Hematopoietic multipotent progenitor cell treated with erythropoietin and hydrocortisone succinate and interleukin-3 and kit ligand, for 4 days (in vitro differentiated cells): ENCODE measurements at regions not wholly inside any gene's neighbourhood (a gene's known extent, or its start where the extent isn't known, plus 50 kb on each side); places are given as distances from the start of the nearest gene placed in this dataset.
"Not testable (repeated sequence)": the region's sequence is repeated elsewhere in the genome, so short reads cannot be mapped to it uniquely, and the experiment has no call there.

Experiments used
- DNase-seq: peaks from one replicate; pipeline ENCODE4 v3.0.0-alpha.2; 2015

DNA sequence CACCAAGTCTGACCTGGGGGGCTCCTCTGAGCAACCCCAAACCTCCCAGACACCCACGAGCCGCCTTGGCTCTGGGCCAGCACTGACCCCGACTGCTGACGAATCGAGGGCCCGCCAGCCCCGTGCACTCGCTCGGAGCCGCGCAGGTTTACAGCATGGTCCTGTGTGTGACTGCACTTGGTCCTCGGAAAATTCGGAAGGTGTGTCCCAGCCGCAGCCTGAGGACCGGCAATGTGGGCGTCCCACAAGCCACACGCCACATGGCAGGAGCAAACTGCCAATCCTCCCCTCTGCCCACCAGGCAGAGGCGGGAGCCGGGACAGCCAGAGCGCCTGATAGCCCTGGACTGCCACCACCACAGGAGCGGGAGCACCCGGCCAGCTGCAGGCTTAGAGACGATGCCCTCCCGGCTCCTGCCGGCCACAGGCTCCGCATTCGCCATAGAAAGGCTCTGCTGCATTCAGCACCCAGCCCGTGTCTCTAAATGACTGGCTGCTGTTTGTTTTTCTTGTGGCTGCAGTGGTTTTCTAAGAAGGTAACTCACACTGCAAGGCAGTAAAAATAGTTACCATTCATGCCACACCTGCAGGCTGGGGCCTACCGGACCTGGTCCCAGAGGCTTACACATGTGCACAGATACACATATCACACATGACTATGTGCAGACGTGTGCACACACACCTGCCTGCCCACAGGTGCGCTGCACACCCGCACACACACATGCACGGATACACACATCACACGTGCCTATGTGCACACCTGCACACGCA lies 5415.3 kb upstream of the TPTE start:
- DNase-seq: not testable (repeated sequence)

DNA sequence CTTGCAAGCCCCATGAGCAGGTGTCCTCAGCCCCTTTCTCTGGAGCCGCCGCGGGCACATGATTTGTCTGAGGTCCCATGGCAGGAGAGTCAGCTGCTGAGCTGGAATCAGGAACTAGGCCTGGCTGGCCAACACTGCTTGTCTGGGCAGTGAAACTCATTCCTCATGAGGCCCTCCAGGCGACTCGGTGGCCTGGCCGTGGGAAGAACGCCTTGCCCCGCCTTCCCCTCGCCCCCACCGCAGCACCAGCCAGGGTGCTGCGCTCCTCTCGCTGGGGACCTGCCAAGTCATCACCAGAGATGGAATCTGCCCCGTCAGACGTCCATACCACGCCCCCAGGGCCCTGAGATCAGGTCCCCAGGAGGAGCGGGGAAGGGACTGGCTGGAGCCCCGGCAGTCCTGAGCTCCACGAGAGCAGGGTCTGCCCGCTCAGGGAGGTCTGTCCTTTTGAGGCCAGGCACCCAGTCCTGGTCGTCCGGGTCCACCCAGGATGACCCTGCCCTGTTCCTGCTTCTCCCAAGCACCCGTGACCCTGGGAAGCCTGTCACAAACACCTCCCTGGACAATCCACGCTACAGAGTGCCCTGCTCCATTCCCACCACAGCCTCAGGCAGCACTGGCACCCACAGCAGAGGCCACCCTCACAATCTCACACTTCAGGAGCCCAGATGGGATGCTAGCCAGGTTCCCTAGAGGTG lies 5414.5 kb upstream of the TPTE start:
- DNase-seq: not testable (repeated sequence)

DNA sequence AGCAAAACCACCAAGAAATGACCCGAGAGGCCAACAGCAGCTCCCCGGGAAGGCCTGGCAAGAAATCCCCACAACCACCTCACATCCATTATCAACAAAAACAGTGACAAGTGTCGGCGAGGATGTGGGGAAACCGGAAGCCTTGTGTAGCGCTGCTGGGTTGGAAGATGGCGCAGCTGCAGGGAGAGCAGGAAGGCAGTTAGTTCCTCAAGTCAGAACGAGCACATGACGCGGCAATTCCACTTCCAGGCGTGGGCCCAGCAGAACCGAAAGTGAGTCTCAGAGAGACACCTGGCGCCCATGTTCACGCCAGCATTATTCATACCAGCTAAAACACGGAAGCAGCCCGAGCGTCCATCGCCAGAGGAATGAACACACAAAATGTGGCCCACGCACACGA lies 5413.7 kb upstream of the TPTE start:
- DNase-seq: not testable (repeated sequence)

DNA sequence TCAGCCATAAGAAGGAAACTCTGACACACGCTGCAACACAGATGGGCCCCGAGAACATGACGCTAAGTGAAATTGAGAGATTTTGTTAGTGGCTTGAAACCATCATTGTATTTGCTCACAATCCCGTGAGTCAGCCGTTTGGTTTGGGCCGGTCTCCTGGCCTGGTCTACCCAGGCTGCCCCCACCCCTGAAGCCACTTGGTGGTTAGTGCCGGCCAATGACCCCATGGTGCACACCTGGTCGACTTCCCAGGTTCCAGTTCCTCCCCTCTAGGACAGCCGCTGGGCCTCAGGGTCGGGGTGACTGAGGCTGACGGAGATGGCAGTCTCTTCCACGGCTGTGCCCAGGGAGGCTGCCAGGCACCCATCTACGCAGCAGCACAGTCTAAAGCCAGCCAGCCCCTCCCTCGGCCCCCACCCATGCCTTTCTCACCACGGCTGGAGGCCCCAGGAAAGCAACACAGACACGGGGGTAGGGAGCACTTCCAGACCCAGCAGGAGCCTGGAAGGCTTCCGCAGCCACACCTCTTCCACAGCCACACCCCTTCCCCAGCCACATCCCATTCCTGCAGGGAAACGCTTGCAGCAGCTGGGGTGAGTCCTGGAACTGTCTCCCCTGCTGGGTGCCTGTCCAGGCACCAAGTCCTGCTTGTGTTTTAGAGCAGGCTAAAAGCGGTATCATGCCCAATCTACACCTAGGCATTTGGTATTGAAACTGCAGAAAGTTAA lies 5413.2 kb upstream of the TPTE start:
- DNase-seq: not testable (repeated sequence)

DNA sequence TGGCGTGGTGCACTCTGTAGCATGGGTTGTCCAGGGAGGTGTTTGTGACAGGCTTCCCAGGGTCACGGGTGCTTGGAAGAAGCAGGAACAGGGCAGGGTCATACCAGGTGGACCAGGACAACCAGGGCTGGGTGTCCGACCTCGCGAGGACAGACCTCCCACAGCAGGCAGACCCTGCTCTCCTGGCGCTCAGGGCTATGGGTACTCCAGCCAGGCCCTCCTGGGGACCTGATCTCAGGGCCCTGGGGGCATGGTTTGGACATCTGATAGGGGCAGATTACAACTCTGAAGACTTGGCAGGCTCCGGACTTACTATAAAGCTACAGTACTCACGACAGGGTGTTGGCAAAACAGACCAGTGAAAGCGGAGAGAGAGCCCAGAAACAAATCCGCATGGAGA lies 5410.2 kb upstream of the TPTE start:
- not testable (repeated sequence) for DNase-seq

DNA sequence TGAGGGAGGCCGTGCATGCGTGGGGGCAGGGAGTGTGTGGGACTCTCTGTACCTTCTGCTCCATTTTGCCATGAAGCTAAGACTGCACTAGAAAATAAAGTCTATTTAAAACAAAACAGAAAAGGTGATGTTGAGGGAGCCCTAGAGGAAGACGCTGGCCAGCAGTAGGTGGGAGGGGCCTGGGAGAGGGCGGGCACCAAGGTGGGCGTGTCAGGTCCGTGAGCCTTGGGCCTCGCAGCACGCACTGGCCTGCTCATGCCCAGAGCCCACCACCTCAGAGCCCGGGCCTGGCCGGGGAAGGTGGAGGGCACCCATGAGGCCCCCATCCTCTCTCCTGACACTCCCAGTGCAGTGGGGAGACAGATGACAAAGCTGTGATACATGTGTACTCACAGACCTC lies 5408.3 kb upstream of the TPTE start:
- not testable (repeated sequence) for DNase-seq

DNA sequence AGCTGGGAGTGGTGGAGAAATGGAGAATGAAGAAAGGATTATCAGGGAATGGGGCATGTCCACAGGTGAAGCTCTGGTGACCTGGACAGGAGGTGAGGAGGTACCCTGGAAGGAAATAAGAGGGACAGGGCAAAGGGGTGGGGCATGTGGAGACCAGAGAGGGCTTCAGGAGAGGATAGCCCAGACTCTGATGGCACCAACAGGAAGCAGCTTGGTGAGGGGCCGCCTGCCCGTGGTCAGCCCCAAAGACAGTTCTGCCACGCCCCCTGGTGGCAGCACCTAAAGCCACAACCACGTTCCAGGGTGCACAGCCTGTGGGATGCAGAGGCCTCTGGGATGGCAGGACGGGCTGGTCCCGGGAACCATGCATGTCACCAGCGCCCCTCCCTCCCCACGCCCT lies 5406.9 kb upstream of the TPTE start:
- not testable (repeated sequence) for DNase-seq

DNA sequence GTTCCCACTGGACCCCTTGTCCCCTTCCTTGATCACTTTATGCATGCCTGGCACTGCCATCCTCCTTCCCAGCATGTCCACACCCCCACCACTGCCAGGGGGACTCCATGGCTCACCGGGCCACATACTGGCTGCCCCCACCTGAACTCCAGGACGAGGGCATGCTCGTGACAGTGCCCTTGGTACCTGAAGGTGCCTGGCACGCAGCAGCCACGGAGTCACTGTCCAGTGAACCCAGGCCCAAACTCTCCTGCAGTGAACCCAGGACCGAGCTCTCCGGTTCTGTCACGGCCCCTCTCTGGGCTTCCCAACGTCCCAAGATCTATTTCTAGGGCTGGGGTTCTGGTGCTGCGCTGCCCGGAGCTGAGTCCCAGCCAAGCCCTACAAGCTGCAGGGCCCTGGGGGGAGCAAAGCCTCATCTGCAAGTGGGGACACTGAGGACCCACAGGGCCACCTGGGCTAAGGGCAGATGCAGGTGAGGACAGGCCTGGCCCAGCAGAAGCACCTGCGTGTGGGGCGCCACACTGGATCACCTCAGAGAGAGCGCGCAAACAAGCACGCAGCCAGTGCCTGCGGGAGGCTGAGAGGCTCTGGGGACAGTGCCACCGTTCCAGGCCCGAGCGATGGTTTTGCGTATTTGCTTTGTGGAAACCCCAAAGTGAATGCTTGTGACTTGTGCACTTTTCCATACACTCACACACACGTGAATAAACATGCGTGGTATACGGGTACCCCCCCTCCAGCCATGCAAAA lies 5406.3 kb upstream of the TPTE start:
- DNase-seq: not testable (repeated sequence)

DNA sequence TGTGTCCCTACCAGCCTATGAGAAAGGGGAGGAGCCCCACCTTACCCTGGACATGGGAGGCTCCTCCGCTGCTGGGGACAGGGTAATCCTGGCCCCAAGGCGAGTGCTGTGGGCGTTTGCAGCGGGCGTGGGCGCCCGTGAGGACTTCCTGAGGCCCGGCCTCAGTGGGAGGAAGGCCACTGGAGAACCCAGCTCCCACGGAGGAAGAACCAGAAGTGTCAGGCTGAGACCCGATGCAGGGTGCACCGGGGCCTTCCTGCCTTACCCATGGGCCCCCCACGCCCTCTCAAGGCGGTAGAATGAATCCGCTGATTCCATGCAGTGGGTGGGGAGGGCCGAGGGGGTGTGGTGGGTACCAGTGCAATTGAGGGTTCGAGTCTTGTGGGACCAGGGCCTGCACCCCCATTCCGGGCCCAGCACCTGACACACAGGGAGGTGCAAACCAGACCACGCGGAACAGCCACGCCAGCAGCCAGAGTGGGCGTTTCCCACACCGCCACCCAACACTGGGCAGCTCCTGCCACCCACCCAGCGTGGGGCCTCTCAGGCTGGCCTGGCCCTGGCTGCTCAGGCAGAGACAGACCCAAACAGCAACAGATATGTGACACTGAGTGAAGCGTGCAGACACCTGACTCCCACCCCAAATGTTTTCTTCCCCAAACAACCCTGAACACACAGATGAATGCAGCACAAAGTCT lies 5405.6 kb upstream of the TPTE start:
- DNase-seq: not testable (repeated sequence)

DNA sequence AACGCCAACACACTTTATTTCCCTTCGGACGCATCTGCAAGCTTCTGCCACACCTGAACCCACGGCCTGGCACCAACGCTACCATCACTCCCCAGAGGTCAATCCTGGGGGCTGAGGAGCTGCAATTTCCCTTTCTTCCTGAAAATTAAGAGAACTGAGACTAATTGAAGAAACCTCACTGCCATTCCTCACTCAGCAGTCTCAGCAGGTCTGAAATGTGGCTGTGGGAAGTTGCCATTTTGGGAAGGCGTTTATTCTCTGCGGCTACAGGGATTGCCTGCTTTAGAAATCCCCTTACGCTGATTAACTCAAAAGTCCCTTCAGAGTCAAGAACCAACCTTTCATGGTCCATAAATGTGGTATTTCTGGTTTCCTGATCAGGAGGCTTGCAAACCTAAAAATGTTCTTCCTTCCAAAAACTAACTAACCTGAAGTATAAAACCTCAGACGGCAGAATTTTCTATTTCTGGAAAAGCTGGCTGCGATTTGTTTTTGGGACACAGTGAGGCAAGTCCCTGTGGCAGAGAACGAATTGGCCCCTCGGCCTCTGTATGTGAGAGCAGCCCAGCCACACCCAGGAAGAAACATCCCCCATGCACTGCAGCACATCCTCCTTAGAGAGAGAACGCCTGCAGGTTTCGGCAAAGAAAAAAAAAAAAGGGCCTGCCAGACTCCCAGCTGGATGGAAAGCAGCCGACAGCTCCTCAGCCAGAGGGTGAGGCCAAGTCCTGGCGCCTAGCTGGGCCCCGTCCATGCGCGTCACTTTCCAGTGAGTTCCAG lies 5404.8 kb upstream of the TPTE start:
- DNase-seq: not testable (repeated sequence)

DNA sequence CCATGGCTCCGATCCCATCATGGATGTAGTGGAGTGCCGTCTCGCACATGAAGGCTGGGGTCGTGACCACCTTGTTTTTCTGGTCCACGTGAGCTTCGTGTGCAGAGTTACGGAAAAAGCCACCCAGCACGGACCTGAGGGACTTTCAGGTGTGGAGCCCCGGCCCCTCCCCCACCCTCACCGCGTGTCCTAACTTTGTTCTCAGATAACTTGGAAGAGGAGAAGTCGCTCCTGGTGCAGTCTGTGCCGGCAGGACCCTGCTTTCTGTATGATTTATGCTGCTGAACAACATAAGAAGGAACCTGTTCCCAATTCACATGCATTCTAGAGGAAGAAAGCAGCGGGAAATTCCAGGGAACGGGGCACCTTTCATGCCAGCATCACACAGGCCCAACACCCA lies 5404.2 kb upstream of the TPTE start:
- DNase-seq: not testable (repeated sequence)

DNA sequence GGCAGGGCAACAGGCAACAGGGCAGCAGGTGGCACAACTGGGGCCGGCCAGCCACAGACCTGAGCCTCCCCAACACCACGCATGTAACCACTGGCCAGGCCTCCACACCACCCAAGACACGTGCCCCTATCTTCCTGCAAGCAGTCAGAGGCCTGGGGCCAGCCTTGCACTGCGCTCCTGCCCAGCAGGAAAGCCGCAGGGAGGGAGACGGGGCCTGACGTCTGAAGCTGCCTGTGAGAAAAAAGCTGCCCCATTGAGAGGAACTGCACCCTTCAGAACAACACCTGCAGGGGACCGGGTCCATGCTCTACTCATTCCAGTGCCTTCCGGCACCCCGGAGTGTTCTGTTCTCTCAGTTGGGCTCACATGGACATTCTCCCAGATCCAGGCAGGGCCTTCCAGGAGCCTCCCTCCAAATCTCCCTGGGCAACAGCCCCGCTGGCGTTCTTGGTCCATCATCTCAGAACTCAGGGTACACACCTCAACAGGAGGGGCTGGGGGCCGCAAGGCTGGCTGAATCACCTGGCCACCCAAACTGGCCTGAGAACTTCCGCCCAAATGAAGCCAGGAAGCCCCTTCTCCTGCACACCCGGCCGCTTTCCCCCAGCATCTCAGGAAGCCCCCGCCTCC lies 5403.6 kb upstream of the TPTE start:
- peak; percentile 0 for DNase-seq

DNA sequence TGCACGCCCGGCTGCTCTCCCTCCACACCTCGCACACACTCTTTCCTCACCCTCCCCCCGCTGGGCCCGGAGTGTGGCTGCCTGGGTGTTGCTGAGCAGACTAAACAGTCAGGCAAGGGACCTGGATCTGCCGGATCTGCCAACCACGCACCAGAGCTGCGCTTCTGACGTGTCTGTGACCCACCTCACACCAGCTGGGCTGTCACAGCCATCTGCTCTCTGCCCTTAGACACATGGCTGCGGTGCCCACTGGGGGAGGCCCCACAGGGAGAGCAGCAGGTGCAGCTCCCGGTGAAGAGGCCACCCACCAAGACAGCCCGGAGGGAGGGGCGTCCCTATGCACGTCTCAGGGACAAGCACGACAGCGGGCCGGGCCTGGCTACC lies 5403.1 kb upstream of the TPTE start:
- not testable (repeated sequence) for DNase-seq

DNA sequence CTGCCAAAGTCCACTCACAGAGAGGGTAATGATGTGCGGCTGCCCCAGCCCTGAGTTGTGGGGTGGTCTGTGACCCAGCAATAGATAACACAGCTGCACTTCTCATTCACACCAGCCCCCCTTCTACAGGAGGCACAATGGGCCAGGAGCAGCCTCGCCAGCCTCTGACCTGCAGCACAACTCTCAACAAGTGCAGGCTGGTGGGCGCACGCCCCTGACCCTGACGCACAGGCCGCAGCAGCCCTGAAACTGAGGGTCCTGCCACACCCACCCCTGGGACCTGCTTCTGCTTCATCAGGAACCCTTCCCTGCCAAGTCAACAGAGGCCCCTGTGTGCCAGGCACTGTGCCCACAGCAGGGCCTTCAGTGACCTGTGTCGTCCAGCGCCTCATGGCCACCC lies 5402.2 kb upstream of the TPTE start:
- not testable (repeated sequence) for DNase-seq

DNA sequence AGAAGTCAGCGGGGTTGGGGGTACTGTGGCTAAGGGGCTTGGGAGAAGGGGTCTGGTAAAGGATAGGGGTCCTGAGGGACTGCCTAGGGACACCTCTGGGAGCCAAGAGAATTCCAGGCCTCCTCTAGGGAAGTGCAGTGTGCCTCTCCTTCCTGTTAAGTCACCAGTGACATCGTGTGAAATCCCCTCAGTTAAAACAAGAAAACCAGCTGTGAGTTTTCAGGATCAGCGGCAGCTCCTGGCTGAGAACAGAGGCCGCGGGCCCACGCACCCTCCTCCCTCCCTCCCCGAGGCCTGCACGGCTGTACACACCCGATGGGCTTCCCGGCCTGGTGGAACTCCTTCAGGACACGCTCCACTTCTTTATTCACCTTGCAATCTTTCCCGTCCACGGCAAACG lies 5400.0 kb upstream of the TPTE start:
- not testable (repeated sequence) for DNase-seq

DNA sequence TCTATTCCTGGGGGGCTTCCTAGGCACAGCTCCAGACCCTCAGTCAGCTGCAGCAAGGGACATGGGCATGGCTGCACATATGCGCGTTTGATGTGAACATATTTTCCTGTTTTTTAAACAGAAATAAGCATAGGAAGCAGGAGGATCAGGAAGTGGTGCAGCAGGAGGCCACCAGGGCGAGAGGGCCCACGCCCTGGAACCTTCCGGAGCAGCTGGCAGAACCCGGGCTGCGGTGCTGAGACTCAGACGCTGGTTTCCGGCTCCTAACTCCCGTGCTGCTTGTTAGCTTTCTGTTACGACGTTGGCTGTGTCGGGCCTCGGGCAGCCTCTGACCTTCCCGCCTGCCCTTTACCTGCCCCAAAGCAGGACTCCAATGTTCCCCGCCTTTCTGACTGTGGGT lies 5399.5 kb upstream of the TPTE start:
- DNase-seq: not testable (repeated sequence)

DNA sequence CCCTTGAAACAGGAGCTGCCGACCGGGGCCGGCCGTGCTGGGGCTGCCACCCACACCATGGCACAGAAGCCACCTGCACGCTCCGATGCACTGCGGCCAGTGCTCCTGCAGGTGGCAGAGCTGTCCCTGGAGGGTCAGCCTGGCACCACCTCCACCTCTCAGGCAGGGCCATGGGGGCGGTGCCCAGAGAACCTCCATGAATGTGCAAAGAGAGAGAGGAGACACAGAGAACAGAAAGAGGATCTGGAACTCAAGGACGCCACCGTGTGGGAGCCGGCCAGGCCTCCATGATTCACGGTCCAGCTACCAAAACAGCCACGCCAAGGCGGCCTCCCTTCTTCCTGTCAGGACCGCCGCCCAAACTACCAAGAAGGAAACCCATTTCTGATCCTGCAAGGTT lies 5397.7 kb upstream of the TPTE start:
- not testable (repeated sequence) for DNase-seq

DNA sequence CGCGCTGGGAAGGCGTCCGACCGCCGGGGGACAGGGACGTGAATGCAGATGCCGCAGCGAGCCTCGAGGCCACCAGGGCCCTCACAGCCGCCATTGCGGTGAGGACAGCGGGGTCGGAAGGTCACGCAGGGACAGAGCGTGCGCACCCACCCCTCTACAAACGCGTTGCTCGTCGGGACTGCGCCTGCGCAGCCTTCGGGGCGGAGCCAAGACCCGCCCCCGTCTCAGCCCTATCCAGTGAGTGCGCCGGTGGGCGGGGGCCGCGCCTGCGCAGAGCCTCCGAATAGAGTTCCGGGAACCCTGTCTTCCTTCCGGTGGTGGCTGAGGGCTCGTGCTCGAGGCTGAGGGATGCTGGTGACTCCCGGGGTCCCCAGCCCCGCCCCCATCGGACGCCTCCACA lies 5393.1 kb upstream of the TPTE start:
- DNase-seq: peak; percentile 90

DNA sequence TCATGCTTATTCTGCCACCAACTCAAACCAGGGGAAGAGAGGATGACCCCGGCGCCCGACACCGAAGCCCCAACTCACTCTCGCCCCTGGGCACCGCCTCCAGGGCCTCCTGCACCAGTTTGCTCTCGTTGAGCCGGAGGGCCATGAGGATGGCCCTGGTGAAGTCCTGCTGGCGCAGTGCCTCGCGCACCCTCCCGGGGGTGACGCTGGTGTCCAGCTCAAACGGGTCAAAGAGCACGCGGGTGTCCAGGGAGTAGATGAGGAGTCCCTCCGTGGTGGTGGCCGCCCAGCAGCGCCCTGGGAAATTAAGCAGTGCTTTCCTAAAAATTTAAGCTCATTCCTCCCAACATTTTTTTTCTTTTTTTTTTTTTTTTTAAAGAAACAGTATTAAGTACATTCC lies 5387.6 kb upstream of the TPTE start:
- DNase-seq: not testable (repeated sequence)

DNA sequence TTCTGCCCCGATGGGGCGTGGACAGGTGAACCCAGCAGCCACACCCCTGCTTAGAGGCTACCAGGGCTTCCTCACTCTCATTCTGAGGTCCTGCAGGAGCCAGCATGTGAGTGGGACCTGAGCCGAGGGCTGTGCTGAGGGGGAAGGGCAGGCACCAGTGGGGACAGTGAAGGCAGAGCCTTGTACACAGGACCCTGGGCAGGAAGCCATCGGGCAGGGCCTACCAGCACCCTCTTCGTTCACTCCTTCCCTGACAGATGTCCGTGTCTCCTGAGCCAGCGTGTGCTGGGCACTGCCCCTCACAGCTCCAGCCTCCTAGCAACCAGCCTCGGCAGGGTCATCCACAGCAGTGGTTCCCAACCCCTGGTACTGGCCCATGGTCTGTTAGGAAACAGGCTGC lies 5385.0 kb upstream of the TPTE start:
- DNase-seq: not testable (repeated sequence)

DNA sequence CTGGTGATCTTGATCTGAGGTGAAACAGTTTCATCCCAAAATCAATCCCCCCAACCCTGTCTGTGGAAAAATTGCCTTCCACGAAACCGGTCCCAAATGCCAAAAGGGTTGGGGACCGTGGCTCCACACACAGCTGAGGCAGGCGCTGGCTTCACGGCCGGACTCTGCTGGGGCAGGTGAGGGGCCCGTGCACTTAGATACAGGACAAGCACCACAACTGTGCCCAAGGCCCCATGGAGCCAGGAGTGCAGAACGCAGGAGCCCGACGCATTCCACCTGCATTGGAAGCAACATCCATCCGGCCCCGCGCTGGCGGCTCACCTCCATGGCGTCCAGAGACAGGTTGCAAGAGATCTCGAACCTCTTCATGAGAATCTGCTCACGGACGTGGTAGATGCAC lies 5384.4 kb upstream of the TPTE start:
- not testable (repeated sequence) for DNase-seq
